HT-29 (cell line): ENCODE measurements at regions not wholly inside any gene's neighbourhood (a gene's known extent, or its start where the extent isn't known, plus 50 kb on each side); places are given as distances from the start of the nearest gene placed in this dataset.
A peak's percentile ranks its signal among the peaks of the same experiment; 100 is the strongest.

ENCODE experiments used
- DNase-seq: peaks from one replicate; pipeline ENCODE4 v3.0.0-alpha.2; 2015; ENCODE audit warnings: low spot score

- no peak for DNase-seq
These were observed 275.1 kb upstream of the PKDCC start for GRCh38 chr2:41772697-41773096.

GRCh38 chr2:41774011-41774605 is 273.7 kb upstream of the PKDCC start:
- no peak for DNase-seq

GRCh38 chr2:41775366-41776025 is 272.3 kb upstream of the PKDCC start:
- DNase-seq, result no peak

GRCh38 chr2:41779888-41780287 is 267.9 kb upstream of the PKDCC start:
- DNase-seq, result no peak

- peak; percentile 73 for DNase-seq
These were observed 265.3 kb upstream of the PKDCC start for GRCh38 chr2:41782306-41783158.

- DNase-seq, result peak; percentile 26
These were observed 263.3 kb upstream of the PKDCC start for GRCh38 chr2:41784496-41784895.

- no peak for DNase-seq
These were observed 262.4 kb upstream of the PKDCC start for GRCh38 chr2:41785251-41786022.

- peak; percentile 44 for DNase-seq
These were observed 256.3 kb upstream of the PKDCC start for GRCh38 chr2:41791523-41791922.

GRCh38 chr2:41803361-41803760 is 244.5 kb upstream of the PKDCC start:
- no peak for DNase-seq

GRCh38 chr2:41806286-41806685 is 241.5 kb upstream of the PKDCC start:
- DNase-seq, result peak; percentile 40

GRCh38 chr2:41821167-41821566 is 226.7 kb upstream of the PKDCC start:
- DNase-seq, result no peak

- no peak for DNase-seq
These were observed 220.9 kb upstream of the PKDCC start for GRCh38 chr2:41826921-41827320.

- DNase-seq, result peak; percentile 10
These were observed 220.4 kb upstream of the PKDCC start for GRCh38 chr2:41827354-41827971.

- peak; percentile 33 for DNase-seq
These were observed 219.7 kb upstream of the PKDCC start for GRCh38 chr2:41828052-41828643.

- no peak for DNase-seq
These were observed 218.8 kb upstream of the PKDCC start for GRCh38 chr2:41829052-41829451.

GRCh38 chr2:41830600-41830999 is 217.2 kb upstream of the PKDCC start:
- no peak for DNase-seq

GRCh38 chr2:41832218-41832617 is 215.6 kb upstream of the PKDCC start:
- DNase-seq, result no peak

GRCh38 chr2:41835401-41835800 is 212.4 kb upstream of the PKDCC start:
- no peak for DNase-seq

- peak; percentile 66 for DNase-seq
These were observed 210.9 kb upstream of the PKDCC start for GRCh38 chr2:41836948-41837347.

- no peak for DNase-seq
These were observed 210.2 kb upstream of the PKDCC start for GRCh38 chr2:41837610-41838009.
